ENCODE measurements at regions not wholly inside any gene's neighbourhood (a gene's known extent, or its start where the extent isn't known, plus 50 kb on each side); places are given as distances from the start of the nearest gene placed in this dataset.

GRCh38 chr2:12915787-12916186, 199.1 kb downstream of the TRIB2 start (continued):
- no peak for TF ChIP-seq PRDM15 (CRISPR knock-in tag; IDR thresholded peaks at IDR 0.05)
- TF ChIP-seq ZNF207 (IDR thresholded peaks at IDR 0.05; ENCODE audit: borderline replicate concordance), result no peak
- TF ChIP-seq E2F4 (IDR thresholded peaks at IDR 0.05; ENCODE audit: low read depth, low read length), result no peak
- TF ChIP-seq TARDBP (IDR thresholded peaks at IDR 0.05; ENCODE audit: borderline replicate concordance), result no peak
- no peak for TF ChIP-seq CHD1 (IDR thresholded peaks at IDR 0.05; ENCODE audit: low read depth, low read length)
- TF ChIP-seq POLR2AphosphoS5 (IDR thresholded peaks at IDR 0.05; ENCODE audit: low read length), result no peak
- TF ChIP-seq MTA2 (IDR thresholded peaks at IDR 0.05; ENCODE audit: low read depth), result no peak
- no peak for TF ChIP-seq RCOR1 (conservative IDR thresholded peaks at IDR 0.05; ENCODE audit: low read depth, low read length)
- no peak for TF ChIP-seq ATF3 (IDR thresholded peaks at IDR 0.05; ENCODE audit: borderline replicate concordance, extremely low read depth, low read depth, low read length)
- TF ChIP-seq HCFC1 (IDR thresholded peaks at IDR 0.05; ENCODE audit: low read length), result no peak
- no peak for TF ChIP-seq YY1 (IDR thresholded peaks at IDR 0.05; ENCODE audit: low read depth, low read length)
- TF ChIP-seq SMAD5 (IDR thresholded peaks at IDR 0.05; ENCODE audit: low read depth), result no peak
- no peak for TF ChIP-seq KAT2A (conservative IDR thresholded peaks at IDR 0.05; ENCODE audit: control insufficient read depth, low read depth, low read length)
